H1 (cell line): ENCODE measurements at regions not wholly inside any gene's neighbourhood (a gene's known extent, or its start where the extent isn't known, plus 50 kb on each side); places are given as distances from the start of the nearest gene placed in this dataset.
A peak's percentile ranks its signal among the peaks of the same experiment; 100 is the strongest.

Experiments used
- CTCF ChIA-PET: fragments of 300-600 bp; sonication (Branson Sonifier 250); formaldehyde crosslinking; loops from one replicate; lab custom pipeline; 2021; ENCODE audit not compliant: partially characterized antibody; lab: Charles Lee
- POLR2A ChIA-PET: fragments of 300-600 bp; sonication (Branson Sonifier 250); formaldehyde crosslinking; loops from one replicate; lab custom pipeline; 2021; ENCODE audit warnings: inconsistent platforms; ENCODE audit not compliant: partially characterized antibody; lab: Charles Lee
- DNase-seq, 2 experiments: peaks; one replicate each; pipeline versions ENCODE4 v3.0.0 to v3.0.0-alpha.2; 2010 to 2022; ENCODE audit warnings: low spot score in 2 of 2, low read depth in 1 of 2, mixed read lengths in 1 of 2
- FAIRE-seq: peaks from 2 replicates; lab custom pipeline; 2011; peaks lifted over from hg19 to GRCh38; lab: Jason Lieb, UNC
- H2AFZ ChIP-seq: 2 replicates; pipeline ENCODE4 v1.8.1; 2012; ENCODE audit warnings: low read length, inconsistent platforms
- H2AK5ac ChIP-seq: 2 replicates; pipeline ENCODE4 v1.6.1; 2013; ENCODE audit warnings: low read depth, low read length
- H2BK120ac ChIP-seq: replicated peaks from 2 replicates; pipeline ENCODE3; 2013; ENCODE audit warnings: low read depth, low read length, inconsistent platforms
- H2BK12ac ChIP-seq: 2 replicates; pipeline ENCODE4 v1.6.1; 2013; ENCODE audit warnings: low read depth, low read length
- H2BK15ac ChIP-seq: 2 replicates; pipeline ENCODE4 v1.6.1; 2013; ENCODE audit warnings: low read length
- H2BK20ac ChIP-seq: 2 replicates; pipeline ENCODE4 v1.6.1; 2013; ENCODE audit warnings: low read length
- H2BK5ac ChIP-seq: 2 replicates; pipeline ENCODE4 v1.6.1; 2013; ENCODE audit warnings: low read depth, low read length
- H3K14ac ChIP-seq: 2 replicates; pipeline ENCODE4 v1.6.1; 2013; ENCODE audit warnings: inconsistent platforms; ENCODE audit not compliant: insufficient read length
- H3K18ac ChIP-seq: 2 replicates; pipeline ENCODE4 v1.6.1; 2013; ENCODE audit warnings: low read length; ENCODE audit errors: extremely low read depth
- H3K23ac ChIP-seq: 2 replicates; pipeline ENCODE4 v1.6.1; 2013; ENCODE audit warnings: inconsistent platforms; ENCODE audit not compliant: insufficient read length
- H3K23me2 ChIP-seq: 2 replicates; pipeline ENCODE4 v1.6.1; 2013; ENCODE audit warnings: low read depth, low read length
- H3K27ac ChIP-seq: 2 replicates; pipeline ENCODE4 v1.6.1; 2011; ENCODE audit warnings: low read depth, low read length, inconsistent platforms
- H3K27me3 ChIP-seq, 4 experiments: replicated peaks in 1 of 4; 1 replicate in 1 of 4; 2 replicates in 3 of 4; pipeline versions ENCODE4 v1.6.1 to v1.8.1; 2011 to 2013; ENCODE audit warnings: low read length in 3 of 4, mild to moderate bottlenecking in 3 of 4, inconsistent platforms in 2 of 4, mixed read lengths in 2 of 4, moderate library complexity in 1 of 4; ENCODE audit not compliant: control insufficient read depth in 3 of 4, insufficient read depth in 3 of 4; ENCODE audit errors: extremely low read depth in 1 of 4
- H3K36me3 ChIP-seq, 4 experiments: 2 replicates each; pipeline versions ENCODE4 v1.6.1 to v1.8.1; 2011 to 2013; ENCODE audit warnings: mild to moderate bottlenecking in 4 of 4, low read length in 3 of 4, moderate library complexity in 2 of 4, control low read depth in 1 of 4, inconsistent platforms in 1 of 4; ENCODE audit not compliant: insufficient read depth in 4 of 4, control insufficient read depth in 2 of 4
- H3K4ac ChIP-seq: replicated peaks from 2 replicates; pipeline ENCODE3; 2013; ENCODE audit warnings: low read length, low read depth, mixed read lengths, inconsistent platforms; ENCODE audit not compliant: insufficient read length
- H3K4me1 ChIP-seq, 4 experiments: replicated peaks in 1 of 4; 1 replicate in 1 of 4; 2 replicates in 3 of 4; pipeline versions ENCODE4 v1.6.1 to v1.8.1; 2011 to 2013; ENCODE audit warnings: low read length in 3 of 4, inconsistent platforms in 2 of 4, mixed read lengths in 1 of 4; ENCODE audit not compliant: insufficient read depth in 4 of 4, control insufficient read depth in 3 of 4
- H3K4me2 ChIP-seq, 2 experiments: 2 replicates each; pipeline versions ENCODE4 v1.6.1 to v1.8.1; 2011 to 2013; ENCODE audit warnings: low read depth in 2 of 2, low read length in 2 of 2, control low read depth in 1 of 2, inconsistent platforms in 1 of 2, mild to moderate bottlenecking in 1 of 2; ENCODE audit not compliant: insufficient read depth in 1 of 2
- H3K4me3 ChIP-seq, 4 experiments: fragments of 200-600, 300-600 bp in 1 of 4; sonication (generic), shearing (Covaris generic), sonication (Bioruptor Twin) in 1 of 4; 2 replicates each; pipeline versions ENCODE4 v1.5.1 to v1.8.1; 2011 to 2016; ENCODE audit warnings: low read length in 4 of 4, low read depth in 3 of 4, control low read depth in 2 of 4, inconsistent platforms in 2 of 4, mild to moderate bottlenecking in 2 of 4, mixed read lengths in 1 of 4, moderate library complexity in 1 of 4; ENCODE audit not compliant: insufficient read depth in 2 of 4; ENCODE audit errors: extremely low read depth in 1 of 4
- H3K56ac ChIP-seq: replicated peaks from 2 replicates; pipeline ENCODE3; 2013; ENCODE audit warnings: low read depth, mild to moderate bottlenecking, mixed read lengths, low read length, inconsistent platforms; ENCODE audit not compliant: insufficient read length
- H3K79me1 ChIP-seq: 2 replicates; pipeline ENCODE4 v1.6.1; 2013; ENCODE audit warnings: low read depth, low read length, control low read depth
- H3K79me2 ChIP-seq, 2 experiments: 2 replicates each; pipeline versions ENCODE4 v1.6.1 to v1.8.1; 2012 to 2013; ENCODE audit warnings: low read length in 2 of 2, mild to moderate bottlenecking in 2 of 2, inconsistent platforms in 1 of 2; ENCODE audit not compliant: insufficient read depth in 2 of 2, control insufficient read depth in 1 of 2
- H3K9ac ChIP-seq, 4 experiments: replicated peaks in 1 of 4; 1 replicate in 1 of 4; 2 replicates in 3 of 4; pipeline versions ENCODE4 v1.6.1 to v1.8.1; 2011 to 2013; ENCODE audit warnings: low read depth in 3 of 4, low read length in 3 of 4, control low read depth in 2 of 4, mild to moderate bottlenecking in 2 of 4, moderate library complexity in 2 of 4, inconsistent platforms in 1 of 4; ENCODE audit errors: extremely low read depth in 1 of 4
- H3K9me3 ChIP-seq, 2 experiments: 2 replicates each; pipeline versions ENCODE4 v1.6.1 to v1.8.1; 2012 to 2013; ENCODE audit warnings: mild to moderate bottlenecking in 2 of 2, moderate library complexity in 2 of 2, control low read depth in 1 of 2, inconsistent platforms in 1 of 2, low read depth in 1 of 2, low read length in 1 of 2, mixed read lengths in 1 of 2; ENCODE audit not compliant: insufficient read depth in 2 of 2
- H4K20me1 ChIP-seq, 2 experiments: replicated peaks in 1 of 2; 2 replicates each; pipeline versions ENCODE3 to v1.8.1; 2011 to 2013; ENCODE audit warnings: inconsistent platforms in 2 of 2, low read length in 2 of 2, mild to moderate bottlenecking in 1 of 2; ENCODE audit not compliant: insufficient read depth in 2 of 2, control insufficient read depth in 1 of 2
- H4K5ac ChIP-seq: 2 replicates; pipeline ENCODE4 v1.6.1; 2013; ENCODE audit warnings: low read length, low read depth, mixed read lengths, inconsistent platforms; ENCODE audit not compliant: insufficient read length
- H4K8ac ChIP-seq: 2 replicates; pipeline ENCODE4 v1.8.0; 2013; ENCODE audit warnings: mild to moderate bottlenecking, moderate library complexity, low read length, inconsistent platforms; ENCODE audit not compliant: insufficient read depth; ENCODE audit errors: extremely low read depth
- H4K91ac ChIP-seq: replicated peaks from 2 replicates; pipeline ENCODE3; 2013; ENCODE audit warnings: low read length, mixed read lengths, inconsistent platforms; ENCODE audit not compliant: insufficient read length
- BACH1 ChIP-seq: IDR thresholded peaks from 2 replicates; pipeline ENCODE4 v1.6.1; 2012; ENCODE audit warnings: low read length, improper control_type of control experiment
- CTBP2 ChIP-seq: IDR thresholded peaks from 2 replicates; pipeline ENCODE4 v1.7.0; 2011; ENCODE audit warnings: borderline replicate concordance, mild to moderate bottlenecking, moderate library complexity, mixed read lengths, low read length; ENCODE audit not compliant: insufficient read depth, insufficient read length
- HDAC6 ChIP-seq: IDR thresholded peaks from one replicate; pipeline ENCODE4 v1.7.1; 2012; ENCODE audit warnings: low read depth, mild to moderate bottlenecking, inconsistent platforms, low read length, moderate library complexity
- KDM1A ChIP-seq: fragments of 200-600, 300-600 bp; sonication (generic); IDR thresholded peaks from 2 replicates; pipeline ENCODE4 v1.7.1; 2016; ENCODE audit warnings: mild to moderate bottlenecking, low read length, borderline replicate concordance
- POLR2AphosphoS5 ChIP-seq: IDR thresholded peaks from 2 replicates; pipeline ENCODE4 v1.6.1; 2011; ENCODE audit warnings: low read depth, low read length
- RAD21 ChIP-seq, 2 experiments: IDR thresholded peaks in 1 of 2; conservative IDR thresholded peaks in 1 of 2; 2 replicates each; pipeline ENCODE4 v1.6.1; 2011; ENCODE audit warnings: low read depth in 2 of 2, low read length in 2 of 2, improper control_type of control experiment in 1 of 2, inconsistent platforms in 1 of 2, mild to moderate bottlenecking in 1 of 2, moderate library complexity in 1 of 2
- SAP30 ChIP-seq: fragments of 300-600 bp; sonication (generic); IDR thresholded peaks from 2 replicates; pipeline ENCODE4 v1.7.1; 2012; ENCODE audit warnings: low read length, moderate library complexity, mild to moderate bottlenecking, inconsistent platforms; ENCODE audit not compliant: insufficient read depth, insufficient replicate concordance
- SIN3A ChIP-seq, 2 experiments: IDR thresholded peaks in 1 of 2; conservative IDR thresholded peaks in 1 of 2; 2 replicates each; pipeline ENCODE4 v1.6.1; 2011 to 2012; ENCODE audit warnings: low read length in 2 of 2, improper control_type of control experiment in 1 of 2, low read depth in 1 of 2, mild to moderate bottlenecking in 1 of 2
- SIX5 ChIP-seq: IDR thresholded peaks from 2 replicates; pipeline ENCODE4 v1.6.1; 2011; ENCODE audit warnings: mild to moderate bottlenecking, low read depth, low read length
- SP1 ChIP-seq: IDR thresholded peaks from 2 replicates; pipeline ENCODE4 v1.6.1; 2011; ENCODE audit warnings: low read depth, low read length
- WGBS, 2 experiments: shearing (Covaris generic) in 1 of 2; methylation state at CpG; one replicate each; pipeline versions ENCODE4 v1.1.6 to v1.1.7; 2013 to 2015; ENCODE audit warnings: low lambda C conversion rate in 2 of 2, mixed read lengths in 2 of 2, inconsistent platforms in 1 of 2, low coverage in 1 of 2, missing lambda C conversion rate in 1 of 2; ENCODE audit not compliant: insufficient replicate concordance in 2 of 2, insufficient coverage in 1 of 2, insufficient read length in 1 of 2; ENCODE audit errors: extremely low coverage in 1 of 2, missing lambda C conversion rate in 1 of 2; 5-methylcytosine and 5-hydroxymethylcytosine counted together

DNA sequence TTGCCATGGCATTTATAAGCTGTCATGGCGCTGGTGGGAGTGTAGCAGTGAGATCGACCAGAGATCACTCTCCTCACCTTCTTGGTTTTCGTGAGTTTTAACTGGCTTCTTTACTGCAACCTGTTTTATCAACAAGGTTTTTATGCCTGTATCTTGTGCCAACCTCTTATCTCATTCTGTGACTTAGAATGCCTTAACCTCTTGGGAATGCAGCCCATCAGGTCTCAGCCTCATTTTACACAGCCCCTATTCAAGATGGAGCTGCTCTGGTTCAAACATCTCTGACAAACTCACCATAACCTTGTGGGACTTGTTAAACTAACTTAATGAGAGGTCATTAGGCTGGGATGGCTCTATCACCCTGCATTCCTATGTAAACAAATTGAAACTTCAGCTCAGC, 151.3 kb downstream of the CAND1 start:
- no peak overlapping the region for H3K56ac ChIP-seq
- no peaks in the 10 kb centered on the region for H3K79me1 ChIP-seq
- no peak overlapping the region for H4K8ac ChIP-seq
- H3K18ac ChIP-seq = no peak overlapping the region
- no peak overlapping the region for H4K5ac ChIP-seq
- H4K20me1 ChIP-seq = no peaks in the 10 kb centered on the region
- no peak for FAIRE-seq
- H2AK5ac ChIP-seq = no peak overlapping the region
- TF ChIP-seq BACH1 = no peak
- TF ChIP-seq HDAC6 = no peak
- no peak for TF ChIP-seq POLR2AphosphoS5
- TF ChIP-seq KDM1A = no peak
- no peak for TF ChIP-seq SP1
- no peak for TF ChIP-seq RAD21 (IDR thresholded peaks at IDR 0.05 in 1 of 2, conservative IDR thresholded peaks at IDR 0.05 in 1 of 2; ENCODE audit: low read depth in 2 of 2, low read length in 2 of 2)
- no peak for TF ChIP-seq SIX5
- no peak for TF ChIP-seq SIN3A (conservative IDR thresholded peaks at IDR 0.05 in 1 of 2, IDR thresholded peaks at IDR 0.05 in 1 of 2; ENCODE audit: low read depth in 1 of 2, low read length in 2 of 2)
- TF ChIP-seq SAP30 = no peak
- no peak for TF ChIP-seq CTBP2
- POLR2A ChIA-PET = interaction anchor here (1.1 kb wide), 1 partner anchor 15 kb away, joined by 3 read pairs; no protein-coding TSS in a partner anchor
- H3K9ac ChIP-seq = no peak overlapping the region
- H2AFZ ChIP-seq = no peak overlapping the region
- peak overlapping the region; percentile 11; the same call in 1 of the 2 replicates for H2BK5ac ChIP-seq
- no peaks in the 10 kb centered on the region for H3K79me2 ChIP-seq
- H3K23ac ChIP-seq = no peak overlapping the region
- no peaks in the 10 kb centered on the region for H3K36me3 ChIP-seq
- no peak overlapping the region for H3K4me3 ChIP-seq
- 90% methylated on average over 3 of the region's 3 CpGs; no CpG with 5 or more reads in 1 of the 2 experiments for WGBS, 2 experiments
- no peak overlapping the region; a peak in 1 of 4 replicates for H3K4me2 ChIP-seq
- H2BK120ac ChIP-seq = no peak overlapping the region
- H4K91ac ChIP-seq = no peak overlapping the region
- no peak overlapping the region for H3K14ac ChIP-seq
- peaks cover 0 to 13% (median 7%) of the 10 kb centered on the region in 4 experiments; a peak in 4 of 7 replicates for H3K4me1 ChIP-seq
- no peak overlapping the region for H2BK15ac ChIP-seq
- no peak overlapping the region for H2BK12ac ChIP-seq
- H3K4ac ChIP-seq = no peak overlapping the region
- DNase-seq = no peak
- H3K27ac ChIP-seq = no peak overlapping the region
- no peaks in the 10 kb centered on the region for H3K23me2 ChIP-seq
- CTCF ChIA-PET = interaction anchor here (1.4 to 3.8 kb wide), 2 partner anchors 10 to 62 kb away, joined by 4 to 10 read pairs; no protein-coding TSS in a partner anchor
- H2BK20ac ChIP-seq = no peak overlapping the region
- H3K9me3 ChIP-seq = no peaks in the 10 kb centered on the region
- no peaks in the 10 kb centered on the region for H3K27me3 ChIP-seq
